Prostate gland (tissue), 2 donors: ENCODE measurements at regions not wholly inside any gene's neighbourhood (a gene's known extent, or its start where the extent isn't known, plus 50 kb on each side); places are given as distances from the start of the nearest gene placed in this dataset.

Experiments
- DNase-seq: peaks from one replicate; pipeline ENCODE4 v3.0.0-alpha.2; 2019; ENCODE audit warnings: low spot score
- H3K27ac ChIP-seq, 2 donors: fragments of 200-600 bp; sonication (generic); 2 replicates each; pipeline ENCODE4 v1.5.1; 2017 to 2019
- H3K27me3 ChIP-seq: fragments of 200-600 bp; sonication (generic); replicated peaks from 2 replicates; pipeline ENCODE4 v1.5.1; 2019; ENCODE audit not compliant: insufficient read depth
- H3K36me3 ChIP-seq, 2 donors: fragments of 200-600 bp; sonication (generic); 1 replicate in 1 of 2; 2 replicates in 1 of 2; pipeline versions ENCODE4 v1.5.1 to v1.8.1; 2017 to 2019
- H3K4me1 ChIP-seq: fragments of 200-600 bp; sonication (generic); replicated peaks from 2 replicates; pipeline ENCODE4 v1.5.1; 2019
- H3K4me3 ChIP-seq, 2 donors: fragments of 200-600 bp; sonication (generic); 2 replicates each; pipeline ENCODE4 v1.5.1; 2017 to 2019
- H3K9me3 ChIP-seq: fragments of 200-600 bp; sonication (generic); 2 replicates; pipeline ENCODE4 v1.5.1; 2017
- CTCF ChIP-seq, 4 experiments: fragments of 200-600 bp in 2 of 4; fragments of 450-650 bp in 2 of 4; sonication (generic) in 2 of 4; IDR thresholded peaks; 1 replicate in 3 of 4; 2 replicates in 1 of 4; pipeline ENCODE4 v1.5.1; 2016 to 2019; ENCODE audit warnings: antibody characterized with exemption in 4 of 4, mild to moderate bottlenecking in 2 of 4, moderate library complexity in 2 of 4
- POLR2A ChIP-seq: fragments of 450-650 bp; IDR thresholded peaks from one replicate; pipeline ENCODE4 v1.6.1; 2016; ENCODE audit warnings: antibody characterized with exemption, mild to moderate bottlenecking
- POLR2AphosphoS5 ChIP-seq: sonication (generic); formaldehyde crosslinking; IDR thresholded peaks from one replicate; pipeline ENCODE4 v1.6.1; 2017; ENCODE audit warnings: antibody characterized with exemption
- WGBS: methylation state at CpG from one replicate; pipeline ENCODE4 v1.1.5; 2018; 5-methylcytosine and 5-hydroxymethylcytosine counted together
- intact Hi-C: fragments of 100-400 bp; cut with DNase I; formaldehyde crosslinking; loops from one replicate; pipeline ENCODE4 v1.14.2; 2022

DNA sequence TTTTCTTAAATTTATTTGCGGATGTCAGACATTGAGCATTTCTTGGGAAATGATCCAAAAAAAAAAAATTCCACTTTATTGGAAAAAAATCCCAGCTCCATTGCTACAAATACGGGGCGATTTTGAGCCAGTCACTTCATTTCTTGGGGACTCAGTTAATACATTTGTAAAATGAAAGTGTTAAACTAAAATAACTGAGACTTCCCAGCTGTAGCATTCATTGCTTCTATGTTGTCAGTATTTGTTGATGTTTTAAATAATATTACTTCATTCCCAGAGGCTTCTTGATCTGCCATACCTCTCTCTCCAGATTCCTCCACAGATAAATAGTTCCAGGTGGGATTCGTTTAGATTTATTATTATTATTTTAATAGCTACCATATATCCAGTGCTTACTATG, 77.1 kb upstream of the HS3ST3A1 start:
- no peaks in the 10 kb centered on the region for H3K9me3 ChIP-seq
- 51% methylated on average over 4 of the region's 4 CpGs for WGBS

GRCh38 chr17:13688716-13689115, 87.0 kb upstream of the HS3ST3A1 start:
- H3K36me3 ChIP-seq = no peaks in the 10 kb centered on the region
- H3K27me3 ChIP-seq = no peaks in the 10 kb centered on the region
- H3K4me3 ChIP-seq = no peak overlapping the region
- intact Hi-C loops = no loop called here
- over 99% methylated on average over 3 of the region's 3 CpGs for WGBS
- no peak for DNase-seq
- H3K9me3 ChIP-seq = no peaks in the 10 kb centered on the region
- no peaks in the 10 kb centered on the region for H3K4me1 ChIP-seq
- no peak for TF ChIP-seq POLR2AphosphoS5
- no peak for TF ChIP-seq POLR2A
- TF ChIP-seq CTCF (IDR thresholded peaks at IDR 0.05) = no peak
- no peak overlapping the region for H3K27ac ChIP-seq

More for the DNA sequence above, 77.1 kb upstream of the HS3ST3A1 start:
- no peaks in the 10 kb centered on the region for H3K36me3 ChIP-seq
- no peaks in the 10 kb centered on the region for H3K4me1 ChIP-seq
- TF ChIP-seq CTCF (IDR thresholded peaks at IDR 0.05) (no peak), POLR2A (no peak), POLR2AphosphoS5 (no peak)
- intact Hi-C loops = no loop called here
- no peak overlapping the region for H3K4me3 ChIP-seq
- no peak for DNase-seq
- no peaks in the 10 kb centered on the region for H3K27me3 ChIP-seq
- H3K27ac ChIP-seq = no peak overlapping the region

DNA sequence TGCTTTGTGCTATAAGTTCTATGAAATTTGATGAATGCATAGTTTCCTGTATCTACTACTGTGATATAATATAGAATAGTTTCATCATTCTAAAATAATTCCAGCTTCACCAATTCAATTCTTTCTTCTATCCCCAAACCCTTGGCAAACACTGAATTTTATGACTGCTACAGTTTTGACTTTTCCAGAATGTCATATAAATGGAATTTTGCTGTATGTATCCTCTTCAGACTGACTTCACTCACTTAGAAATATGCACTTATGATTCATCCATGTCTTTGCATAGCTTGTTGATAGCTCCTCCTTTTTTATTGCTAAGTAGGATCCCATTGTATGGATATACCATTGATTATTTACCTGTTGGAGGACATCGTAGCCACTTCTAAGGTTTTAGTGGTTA, 89.1 kb upstream of the HS3ST3A1 start:
- no peak overlapping the region for H3K4me3 ChIP-seq
- H3K36me3 ChIP-seq = no peaks in the 10 kb centered on the region
- WGBS = 97% methylated on average over 1 of the region's 1 CpG
- H3K27ac ChIP-seq = no peak overlapping the region
- H3K4me1 ChIP-seq = no peaks in the 10 kb centered on the region
- H3K27me3 ChIP-seq = no peaks in the 10 kb centered on the region
- no peak for DNase-seq
- no peaks in the 10 kb centered on the region for H3K9me3 ChIP-seq
- TF ChIP-seq POLR2A (no peak), POLR2AphosphoS5 (no peak), CTCF (IDR thresholded peaks at IDR 0.05) (no peak)
- intact Hi-C loops = no loop called here

GRCh38 chr17:13694934-13695333, 93.2 kb upstream of the HS3ST3A1 start:
- Histone ChIP-seq H3K9me3 (no peaks in the 10 kb centered on the region), H3K27ac (no peak overlapping the region), H3K4me1 (no peaks in the 10 kb centered on the region), H3K4me3 (no peak overlapping the region), H3K36me3 (no peaks in the 10 kb centered on the region), H3K27me3 (no peaks in the 10 kb centered on the region)
- no peak for DNase-seq
- intact Hi-C loops = no loop called here
- TF ChIP-seq POLR2AphosphoS5 (no peak), POLR2A (no peak), CTCF (IDR thresholded peaks at IDR 0.05) (no peak)

GRCh38 chr17:13698832-13699231, 97.1 kb upstream of the HS3ST3A1 start:
- Histone ChIP-seq H3K27ac (no peak overlapping the region), H3K27me3 (no peaks in the 10 kb centered on the region), H3K36me3 (no peaks in the 10 kb centered on the region), H3K4me3 (no peak overlapping the region), H3K9me3 (no peaks in the 10 kb centered on the region), H3K4me1 (no peaks in the 10 kb centered on the region)
- WGBS = 92% methylated on average over 3 of the region's 3 CpGs
- no peak for DNase-seq
- intact Hi-C loops = no loop called here
- TF ChIP-seq POLR2A = no peak
- TF ChIP-seq POLR2AphosphoS5 = no peak
